ENCODE measurements at regions not wholly inside any gene's neighbourhood (a gene's known extent, or its start where the extent isn't known, plus 50 kb on each side); places are given as distances from the start of the nearest gene placed in this dataset.
"Not testable (repeated sequence)": the region's sequence is repeated elsewhere in the genome, so short reads cannot be mapped to it uniquely, and the experiment has no call there.

DNA sequence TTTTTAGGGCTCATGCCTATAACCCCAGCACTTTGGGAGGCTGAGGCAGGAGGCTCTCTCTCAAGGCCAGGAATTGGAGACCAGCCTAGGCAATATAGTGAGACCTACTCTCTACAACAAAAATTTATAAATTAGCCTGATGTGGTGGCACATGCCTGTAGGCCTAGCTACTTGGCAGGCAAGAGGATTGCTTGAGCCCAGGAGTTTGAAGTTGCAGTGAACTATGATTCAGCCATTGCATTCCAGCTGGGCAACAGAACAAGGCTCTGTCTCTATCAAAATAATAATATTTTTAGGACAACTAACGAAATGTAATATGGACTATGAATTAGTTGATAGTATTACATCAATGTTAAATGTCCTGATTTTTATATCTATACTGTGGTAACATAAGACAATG is 68.8 kb upstream of the ARID1A start:
- DNase-seq = no peak

GRCh38 chr1:26627954-26628353 is 67.9 kb upstream of the ARID1A start:
- peak; percentile 78 for DNase-seq

DNA sequence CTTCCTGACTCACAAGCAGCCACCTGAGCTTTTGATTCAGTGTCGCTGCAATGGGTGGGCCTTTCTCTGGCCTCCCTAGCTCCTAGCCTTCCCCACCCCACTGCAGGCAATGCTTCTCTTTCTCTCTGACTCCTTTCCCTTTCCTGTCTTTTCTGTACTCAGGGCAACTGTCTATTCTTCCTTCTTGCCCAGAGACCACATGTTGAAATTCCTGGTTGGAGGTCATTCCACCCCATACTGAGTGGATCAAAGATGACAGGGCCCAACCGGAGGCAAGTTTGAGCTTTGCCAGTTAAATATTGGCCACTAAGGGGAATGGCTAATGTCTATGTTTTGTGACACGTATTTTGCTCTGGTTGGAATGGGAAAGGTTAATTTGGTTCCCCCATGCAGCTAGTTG is 65.2 kb upstream of the ARID1A start:
- no peak for DNase-seq

GRCh38 chr1:26635800-26636199 is 60.0 kb upstream of the ARID1A start:
- not testable (repeated sequence) for DNase-seq

- no peak for DNase-seq
Measured at GRCh38 chr1:26645734-26646133, 50.1 kb upstream of the ARID1A start.

Measured in GF-D8 (cell line).